ENCODE measurements at regions not wholly inside any gene's neighbourhood (a gene's known extent, or its start where the extent isn't known, plus 50 kb on each side); places are given as distances from the start of the nearest gene placed in this dataset.

DNA sequence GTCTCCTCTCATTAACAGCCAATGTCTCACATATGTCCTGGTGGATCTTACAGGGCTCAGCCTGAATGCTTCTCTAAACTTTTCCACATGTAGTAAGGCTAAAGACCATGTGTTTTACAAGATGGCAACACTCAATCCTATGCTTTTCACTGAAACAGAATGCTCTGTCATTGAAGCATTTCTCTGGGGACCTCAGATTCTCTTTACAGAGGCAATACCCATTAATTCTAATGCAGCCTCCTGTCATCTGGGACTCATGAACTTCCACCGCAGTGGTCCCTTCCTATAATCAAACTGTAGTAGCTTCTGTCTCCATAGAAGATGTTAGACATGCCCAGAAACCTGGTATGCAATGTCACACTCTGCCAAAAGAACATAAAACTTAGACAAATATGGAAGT lies 926.6 kb upstream of the RBFOX1 start:
- no peak for DNase-seq (ENCODE audit: low read depth in 2 of 2)

DNA sequence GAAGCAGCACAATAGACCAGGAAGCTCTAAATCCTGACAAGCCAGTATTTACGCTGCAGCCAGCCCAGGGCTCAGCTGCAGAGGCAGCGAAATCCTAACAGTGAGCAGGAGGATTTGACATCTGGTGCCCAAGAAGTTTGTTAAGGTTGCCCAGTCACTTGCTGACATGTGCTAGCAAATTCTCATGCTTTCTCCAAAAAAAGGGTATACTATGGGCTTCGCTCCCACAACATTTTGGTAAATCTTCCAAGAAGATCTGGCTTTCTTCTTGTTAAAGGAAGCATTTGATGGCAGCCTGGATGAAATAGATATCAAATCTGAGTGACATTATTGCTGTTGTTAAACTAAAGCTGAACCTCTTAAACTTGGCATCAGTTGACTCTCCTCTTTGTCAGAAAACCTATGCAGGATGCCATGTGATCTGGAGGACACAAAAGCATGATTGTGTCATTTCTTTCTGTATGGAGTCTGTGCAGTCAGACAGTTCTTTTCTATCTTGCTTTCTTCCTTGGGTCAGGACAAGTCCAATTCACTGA lies 949.7 kb upstream of the RBFOX1 start:
- no peak for DNase-seq (ENCODE audit: low read depth in 2 of 2)

DNA sequence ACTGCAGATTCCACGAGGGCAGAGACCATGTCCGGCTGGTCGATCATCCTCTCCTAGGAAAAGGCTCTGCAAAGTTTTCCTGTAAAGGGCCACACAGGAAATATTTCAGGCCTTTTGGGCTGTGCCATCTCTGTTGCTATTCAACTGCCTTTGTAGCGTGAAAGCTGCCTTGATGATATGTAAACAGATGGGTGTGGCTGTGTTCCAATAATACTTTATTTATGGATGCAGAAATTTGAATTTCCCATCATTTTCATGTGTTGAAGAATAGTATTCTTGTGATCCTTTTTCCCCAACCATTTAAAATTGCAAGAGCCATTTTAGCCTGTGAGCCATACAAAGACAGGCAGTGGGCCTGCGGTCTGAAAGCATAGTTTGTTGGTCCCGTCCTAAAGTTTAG lies 950.7 kb upstream of the RBFOX1 start:
- no peak for DNase-seq (ENCODE audit: low read depth in 2 of 2)

DNA sequence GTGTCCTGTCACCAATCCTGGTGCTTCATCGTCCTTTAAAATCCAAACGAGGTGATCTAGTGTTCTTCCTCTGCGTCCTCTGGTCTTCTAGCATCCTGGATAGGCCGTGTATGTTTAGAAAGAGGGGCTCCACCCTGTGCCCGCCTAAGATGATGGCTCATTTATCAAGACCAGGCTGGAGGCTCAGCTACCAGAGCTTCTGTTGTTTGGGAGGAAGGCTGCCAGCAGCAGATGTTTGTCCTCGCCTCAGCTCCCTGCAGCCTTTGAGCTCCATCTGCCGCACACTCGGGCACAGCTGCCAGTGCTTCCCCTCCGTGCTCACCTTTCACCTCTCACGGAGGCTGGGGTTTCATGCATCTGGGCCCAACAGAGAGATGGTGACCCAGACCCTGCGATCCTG lies 954.7 kb upstream of the RBFOX1 start:
- DNase-seq (ENCODE audit: low read depth in 2 of 2) = no peak

DNA sequence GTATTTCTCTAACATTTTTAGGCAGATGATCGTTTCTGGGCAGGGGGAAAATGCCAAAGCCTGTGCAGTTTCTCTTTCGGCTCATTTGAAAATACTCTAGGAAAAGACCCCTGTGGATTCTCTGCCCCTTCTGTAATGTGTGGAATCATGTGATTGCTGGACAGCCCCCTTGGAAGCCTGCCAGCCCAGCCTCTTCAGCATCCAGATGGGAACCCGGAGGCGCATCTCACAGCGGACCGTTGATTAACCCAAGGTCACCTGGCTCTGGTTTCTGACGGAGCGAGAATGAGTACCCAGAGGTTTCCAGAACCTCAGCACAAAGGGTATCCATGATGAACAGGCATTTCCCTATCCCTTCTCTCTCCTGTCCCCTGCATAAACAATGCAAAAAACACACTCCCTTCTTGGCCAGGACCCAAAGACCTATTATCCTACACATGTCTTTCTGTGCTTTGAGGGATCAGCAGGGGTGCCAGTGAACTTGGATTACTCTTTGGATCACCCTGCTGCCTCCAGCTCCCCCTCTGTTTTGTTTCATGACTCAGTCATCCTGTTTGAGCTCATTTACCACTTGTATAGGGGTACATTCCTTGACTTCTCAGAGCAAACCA lies 957.1 kb upstream of the RBFOX1 start:
- no peak for DNase-seq (ENCODE audit: low read depth in 2 of 2)

DNA sequence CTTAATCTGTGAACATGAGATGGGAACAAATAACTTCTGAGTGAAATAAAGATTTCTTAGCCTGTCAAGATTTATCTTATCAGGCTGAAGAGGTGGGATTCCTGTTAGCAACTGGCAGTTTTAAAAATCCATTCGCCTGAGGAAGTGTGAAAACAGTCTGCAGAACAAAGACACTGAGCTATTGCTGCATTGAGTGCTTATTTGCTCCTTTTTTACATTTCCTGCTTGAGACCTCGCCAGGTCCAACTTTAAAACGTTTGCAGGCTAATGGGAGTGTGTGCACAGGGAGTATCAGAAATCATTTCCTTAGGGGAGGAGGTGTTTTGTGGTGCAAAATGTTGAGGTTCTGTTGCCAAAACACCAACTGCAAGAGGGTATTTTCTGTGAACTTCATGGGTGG lies 957.8 kb upstream of the RBFOX1 start:
- DNase-seq (ENCODE audit: low read depth in 2 of 2) = no peak

DNA sequence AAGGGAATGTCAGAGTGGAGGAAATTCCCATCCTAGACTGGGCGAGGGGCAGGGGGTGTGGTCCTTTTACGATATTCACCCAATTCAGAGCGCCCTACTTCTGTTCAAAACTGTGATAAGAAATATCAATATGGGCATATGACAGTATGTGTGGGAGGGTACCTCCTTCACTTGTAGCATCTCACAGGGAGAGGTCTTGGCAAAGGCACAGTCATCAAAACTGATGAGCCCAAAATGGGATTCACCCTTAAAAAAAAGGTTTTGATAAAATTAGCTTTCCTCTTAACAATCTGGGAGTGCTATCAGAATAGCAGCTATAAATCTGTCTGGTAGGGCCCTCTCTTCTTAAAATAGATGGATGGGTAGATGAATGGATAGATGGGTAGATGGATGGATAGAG lies 967.8 kb upstream of the RBFOX1 start:
- DNase-seq (ENCODE audit: low read depth in 2 of 2) = no peak

DNA sequence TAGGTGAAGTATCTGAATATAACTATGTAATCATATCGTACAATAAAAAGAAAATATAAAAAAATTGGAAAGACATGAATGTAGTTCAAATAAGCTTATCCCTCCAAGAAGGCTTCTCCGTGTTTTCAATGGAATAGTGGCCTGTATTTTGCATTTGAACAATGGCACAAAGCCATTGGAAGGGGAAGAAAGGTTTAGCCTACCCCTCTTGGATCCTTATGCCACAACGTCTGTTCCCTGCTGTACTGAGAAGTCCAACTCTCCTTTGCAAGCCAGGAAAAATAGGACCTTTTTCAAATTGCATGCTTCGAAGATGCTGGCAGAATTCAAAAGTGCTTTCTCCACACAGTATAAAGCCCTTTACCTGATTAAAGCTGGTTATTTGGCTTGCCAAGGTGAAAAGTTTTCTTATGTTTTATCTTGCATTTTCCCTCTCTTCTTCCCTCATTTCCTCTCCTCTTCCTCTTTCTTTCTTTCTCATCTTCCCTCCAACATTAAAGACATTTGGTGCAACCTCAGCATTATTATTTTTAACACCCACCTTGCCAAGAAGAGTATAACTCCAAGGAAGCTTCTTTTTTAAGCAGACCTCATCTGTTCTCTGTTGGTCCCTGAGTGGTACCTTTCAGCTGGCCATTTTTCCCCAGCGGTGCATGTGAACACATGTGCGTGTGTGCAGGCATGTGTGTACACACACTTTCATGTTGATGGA lies 968.6 kb upstream of the RBFOX1 start:
- DNase-seq (ENCODE audit: low read depth in 2 of 2) = no peak

DNA sequence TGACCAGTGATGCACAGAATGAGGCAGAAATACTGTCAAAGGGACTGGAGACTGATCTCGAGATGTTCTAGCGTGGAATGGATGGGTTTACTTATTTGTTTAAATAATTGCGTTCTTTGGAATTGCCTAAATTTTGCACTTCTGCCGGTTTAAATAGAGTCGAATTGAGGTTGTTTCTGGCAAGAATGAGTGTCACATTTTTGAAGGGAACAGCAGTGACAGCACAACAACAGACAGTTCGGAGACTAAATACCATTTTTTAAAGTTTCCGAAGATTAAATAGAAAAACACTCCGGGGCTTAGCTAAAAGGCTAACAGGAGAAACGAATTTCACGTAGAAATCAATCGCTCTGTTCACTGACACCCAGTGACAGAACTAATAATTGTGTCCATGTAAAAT lies 969.2 kb upstream of the RBFOX1 start:
- DNase-seq (ENCODE audit: low read depth in 2 of 2) = no peak

DNA sequence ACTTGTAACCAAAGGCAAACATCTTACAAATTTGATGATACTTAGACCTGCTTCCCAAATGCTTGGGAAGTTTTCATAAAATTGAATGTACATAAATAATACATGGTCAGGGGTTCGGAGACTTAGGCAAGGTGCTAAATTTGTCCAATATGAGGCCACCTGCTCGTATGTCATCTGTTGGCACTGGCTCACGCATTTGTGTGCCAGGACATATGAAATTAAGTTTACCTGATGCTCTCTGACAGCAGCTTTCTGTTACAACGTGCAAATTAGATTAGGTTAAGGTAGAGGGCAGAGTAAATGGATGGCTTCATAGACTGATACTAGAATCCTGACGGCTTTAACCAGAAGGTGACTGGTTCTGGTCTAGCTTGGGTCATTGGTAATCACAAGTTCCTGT lies 970.3 kb upstream of the RBFOX1 start:
- no peak for DNase-seq (ENCODE audit: low read depth in 2 of 2)

DNA sequence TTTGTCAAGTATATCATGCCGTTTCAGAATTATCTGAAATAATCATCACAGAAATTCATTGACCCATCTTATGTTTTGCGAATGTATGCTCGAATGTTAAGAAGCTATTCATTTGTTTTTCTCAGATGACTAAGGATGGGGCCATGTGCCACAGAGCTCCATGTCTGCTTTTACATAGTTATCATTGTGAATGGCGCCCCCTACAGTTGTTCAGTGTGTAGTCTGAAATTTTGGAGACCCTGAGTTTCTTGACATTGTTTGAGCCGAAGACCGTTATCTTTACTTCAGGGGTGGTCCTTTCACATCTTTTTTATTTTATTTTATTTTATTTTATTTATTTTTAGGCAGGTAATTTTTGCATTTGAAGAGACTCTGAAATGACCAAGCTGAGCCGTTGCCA lies 972.0 kb upstream of the RBFOX1 start:
- no peak for DNase-seq (ENCODE audit: low read depth in 2 of 2)

DNA sequence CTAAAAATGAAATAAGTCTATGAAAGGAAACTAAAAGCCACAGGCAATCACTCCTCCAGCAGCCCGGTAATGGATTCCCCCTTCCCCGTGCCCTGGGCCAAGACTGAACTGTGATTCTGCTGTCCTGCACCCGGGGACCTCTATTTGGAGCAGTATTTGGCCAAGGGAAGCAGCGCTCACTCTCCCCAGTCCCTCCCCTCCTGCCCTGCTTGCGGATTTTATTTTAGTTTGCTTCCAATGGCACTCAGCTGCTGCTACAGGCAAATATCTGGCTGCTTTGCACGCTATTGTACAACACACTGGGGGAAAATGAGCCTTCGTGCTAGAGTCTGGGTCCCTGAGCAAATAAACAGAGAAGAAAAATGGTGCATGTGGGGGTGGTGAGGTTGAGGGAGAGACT lies 975.7 kb upstream of the RBFOX1 start:
- DNase-seq (ENCODE audit: low read depth in 2 of 2) = no peak

DNA sequence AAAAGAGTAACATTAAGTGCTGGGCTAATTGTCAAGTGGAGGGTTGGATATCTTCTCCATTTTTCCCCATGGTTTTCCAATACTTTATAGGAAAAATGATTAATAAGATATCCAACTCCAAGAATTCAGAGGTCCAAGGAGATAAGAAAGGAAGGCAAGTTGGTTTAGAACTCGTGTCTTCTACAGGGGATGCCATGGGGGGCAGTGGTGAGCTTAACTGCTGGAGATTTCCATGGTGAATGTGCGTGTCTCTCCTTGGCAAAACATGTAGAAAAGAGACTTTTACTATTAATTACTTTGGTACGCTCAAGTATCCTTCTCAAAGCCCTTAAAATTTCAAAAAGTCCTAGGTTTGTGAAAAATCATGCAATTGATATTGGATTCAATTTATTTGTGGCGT lies 982.9 kb upstream of the RBFOX1 start:
- no peak for DNase-seq (ENCODE audit: low read depth in 2 of 2)

DNA sequence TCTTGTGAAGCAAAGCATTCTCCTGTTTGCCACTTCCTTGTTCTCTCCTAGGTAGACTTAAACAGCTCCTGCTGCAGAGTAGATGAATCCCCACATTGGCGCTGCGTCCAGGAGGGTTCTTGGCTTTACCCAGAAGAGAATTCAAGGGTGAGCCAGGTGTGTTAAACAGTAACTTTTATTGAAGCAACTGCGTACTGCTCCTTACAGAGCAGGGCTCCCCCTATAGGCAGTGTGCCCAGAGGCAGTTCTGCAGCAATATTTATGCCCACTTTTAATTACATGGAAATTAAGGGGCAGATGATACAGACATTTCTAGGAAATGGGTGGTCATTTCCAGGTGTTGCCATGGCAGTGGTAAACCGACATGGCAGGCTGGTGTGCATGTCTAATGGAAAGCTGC lies 987.6 kb upstream of the RBFOX1 start:
- no peak for DNase-seq (ENCODE audit: low read depth in 2 of 2)

DNA sequence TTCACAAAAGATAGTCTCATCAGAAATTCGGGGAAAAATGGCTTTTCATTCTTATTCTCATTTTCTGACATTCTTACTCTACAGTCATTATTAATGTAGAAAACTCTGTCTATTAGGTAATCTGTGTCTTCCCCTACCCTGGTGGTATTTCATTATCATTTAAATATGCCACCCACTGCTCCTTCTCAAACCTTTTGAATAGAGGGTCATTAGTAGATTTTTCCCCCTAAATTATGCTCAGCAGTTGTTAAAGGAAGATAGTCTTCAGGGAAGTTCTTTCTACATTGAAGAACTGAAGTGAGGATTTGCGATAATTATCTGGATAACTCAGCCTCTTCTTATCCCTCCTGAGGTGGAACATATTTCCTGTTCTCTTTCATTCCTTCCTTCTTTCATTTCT lies 989.5 kb upstream of the RBFOX1 start:
- DNase-seq (ENCODE audit: low read depth in 2 of 2) = no peak

DNA sequence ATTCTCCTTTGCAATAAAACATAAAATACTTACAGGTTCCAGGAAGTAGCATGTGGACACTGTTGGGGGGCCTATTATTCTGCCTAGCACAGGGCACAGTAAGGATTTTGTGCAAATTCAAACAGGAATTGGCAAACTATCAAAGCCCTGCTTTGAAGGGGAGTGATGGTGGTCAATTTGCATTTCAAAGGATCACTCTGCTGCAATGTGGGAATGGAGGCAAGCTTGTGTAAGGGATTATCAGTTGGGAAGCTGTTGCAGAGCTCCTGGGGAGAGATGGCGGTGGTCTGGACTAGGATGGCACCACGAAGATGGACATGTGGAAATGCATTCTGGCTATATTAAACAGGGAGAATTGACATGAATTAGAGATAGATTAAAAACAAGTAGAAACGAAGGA lies 990.7 kb upstream of the RBFOX1 start:
- DNase-seq (ENCODE audit: low read depth in 2 of 2) = no peak

DNA sequence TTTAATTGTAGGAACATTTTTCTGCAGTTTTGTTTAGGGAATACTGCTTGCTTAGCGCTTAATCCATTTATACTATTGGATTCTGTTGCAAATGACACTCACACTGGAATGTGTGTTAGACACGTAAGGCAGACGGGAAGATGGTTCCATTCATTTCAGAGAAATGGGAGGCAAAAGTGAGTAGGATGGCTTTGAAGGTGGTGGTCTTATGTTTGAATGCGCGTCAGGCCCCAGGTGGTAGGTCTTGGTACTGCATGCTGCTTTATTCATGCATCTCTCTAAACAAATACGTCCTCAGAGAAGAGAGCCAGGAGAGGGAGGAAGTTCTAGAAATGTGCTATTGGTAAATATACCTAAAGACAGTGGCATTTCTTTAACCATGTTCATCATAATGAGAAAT lies 997.6 kb upstream of the RBFOX1 start:
- no peak for DNase-seq (ENCODE audit: low read depth in 2 of 2)

DNA sequence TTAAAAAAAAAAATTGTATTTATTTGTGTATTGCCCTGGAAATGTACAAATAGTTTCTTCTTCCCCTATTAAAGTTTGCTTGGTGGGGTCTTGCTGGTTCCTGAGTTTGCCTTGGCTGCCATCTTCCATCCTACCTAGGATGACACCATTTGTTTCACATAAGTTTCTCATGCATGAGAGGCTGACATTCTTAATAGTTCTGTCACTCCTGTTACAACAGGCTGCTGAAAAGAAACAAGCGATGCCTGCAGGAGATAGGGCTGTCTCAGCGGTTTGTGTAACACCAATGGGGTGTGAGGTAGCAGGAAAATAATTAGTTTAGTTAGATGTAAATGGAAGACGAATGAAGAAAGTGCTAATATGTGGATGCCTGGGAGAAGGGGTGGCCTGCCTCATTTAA lies 1000.9 kb upstream of the RBFOX1 start:
- no peak for DNase-seq (ENCODE audit: low read depth in 2 of 2)

DNA sequence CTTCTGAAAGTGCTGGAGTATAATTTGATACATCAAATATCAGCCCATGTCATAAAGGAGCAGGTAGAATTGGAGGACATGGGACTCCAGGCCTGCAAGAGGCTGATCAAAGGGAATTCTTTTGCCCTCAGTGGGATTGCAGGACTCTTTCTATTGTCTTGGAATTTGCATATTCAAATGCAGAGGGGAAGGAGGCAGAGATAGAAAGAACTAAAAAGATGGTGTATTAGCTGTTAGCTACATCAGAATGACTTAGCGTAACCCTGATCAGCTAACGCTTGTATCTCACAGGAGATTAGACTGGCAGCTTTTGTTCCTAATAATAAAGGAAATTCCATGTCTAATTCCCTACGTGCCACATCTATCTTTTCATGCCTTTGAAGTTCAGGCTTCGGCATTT lies 1014.7 kb upstream of the RBFOX1 start:
- no peak for DNase-seq (ENCODE audit: low read depth in 2 of 2)

DNA sequence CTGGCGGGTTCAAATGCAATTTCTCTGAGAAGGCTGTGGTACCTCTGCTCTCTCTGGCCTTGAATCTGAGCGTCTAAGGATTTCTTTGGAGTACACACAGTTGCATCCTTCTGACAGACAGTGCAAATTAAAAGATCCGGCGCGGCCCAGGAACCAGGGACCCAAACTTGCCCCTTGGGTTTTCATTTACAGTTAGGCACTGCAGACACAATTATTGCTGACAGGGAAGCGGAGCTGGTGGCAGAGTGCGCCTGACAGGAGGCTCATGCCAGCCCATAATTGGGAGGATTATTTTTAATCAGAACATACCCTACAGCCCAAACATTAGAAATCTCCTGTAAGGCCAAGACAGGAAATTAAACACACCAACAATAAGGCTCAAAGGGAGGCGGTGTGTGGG lies 1023.4 kb upstream of the RBFOX1 start:
- no peak for DNase-seq (ENCODE audit: low read depth in 2 of 2)

DNA sequence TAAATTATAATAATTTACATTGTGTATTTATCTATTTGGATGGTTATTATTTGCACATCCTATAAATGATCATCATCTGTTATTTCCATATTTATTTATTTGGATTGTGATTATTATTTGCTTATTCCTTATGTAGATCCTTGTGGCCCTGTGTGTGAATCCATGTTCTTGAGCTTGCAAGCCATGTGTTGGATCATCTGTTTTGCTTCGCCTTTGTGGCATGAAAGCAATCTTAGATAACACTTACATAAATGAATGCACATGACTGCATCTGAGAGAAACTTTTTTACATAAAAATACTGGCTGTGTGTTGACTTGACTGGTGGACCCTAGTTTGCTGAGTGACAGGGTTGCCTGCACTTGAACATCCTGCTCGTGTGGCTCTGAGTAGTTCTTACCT lies 1024.5 kb upstream of the RBFOX1 start:
- DNase-seq (ENCODE audit: low read depth in 2 of 2) = no peak

DNA sequence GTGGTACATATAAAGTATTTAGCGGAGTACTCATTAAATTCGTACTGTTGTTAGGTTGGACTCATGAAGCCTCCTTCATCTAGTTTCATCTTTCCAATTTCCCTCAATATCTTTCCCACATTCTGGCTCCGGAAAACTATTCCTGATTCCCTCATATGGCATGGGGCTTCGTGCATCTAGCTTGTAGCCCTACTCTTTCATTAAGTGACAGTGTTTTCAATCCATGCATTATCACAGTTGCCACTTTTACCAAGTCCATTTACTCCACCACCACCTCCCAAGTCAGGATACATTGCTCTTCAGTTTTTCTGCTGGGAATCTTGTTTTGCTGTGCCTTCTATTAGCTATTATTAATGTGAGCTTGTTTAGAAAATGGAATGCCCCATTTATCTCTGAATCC lies 1032.1 kb upstream of the RBFOX1 start:
- DNase-seq (ENCODE audit: low read depth in 2 of 2) = no peak

DNA sequence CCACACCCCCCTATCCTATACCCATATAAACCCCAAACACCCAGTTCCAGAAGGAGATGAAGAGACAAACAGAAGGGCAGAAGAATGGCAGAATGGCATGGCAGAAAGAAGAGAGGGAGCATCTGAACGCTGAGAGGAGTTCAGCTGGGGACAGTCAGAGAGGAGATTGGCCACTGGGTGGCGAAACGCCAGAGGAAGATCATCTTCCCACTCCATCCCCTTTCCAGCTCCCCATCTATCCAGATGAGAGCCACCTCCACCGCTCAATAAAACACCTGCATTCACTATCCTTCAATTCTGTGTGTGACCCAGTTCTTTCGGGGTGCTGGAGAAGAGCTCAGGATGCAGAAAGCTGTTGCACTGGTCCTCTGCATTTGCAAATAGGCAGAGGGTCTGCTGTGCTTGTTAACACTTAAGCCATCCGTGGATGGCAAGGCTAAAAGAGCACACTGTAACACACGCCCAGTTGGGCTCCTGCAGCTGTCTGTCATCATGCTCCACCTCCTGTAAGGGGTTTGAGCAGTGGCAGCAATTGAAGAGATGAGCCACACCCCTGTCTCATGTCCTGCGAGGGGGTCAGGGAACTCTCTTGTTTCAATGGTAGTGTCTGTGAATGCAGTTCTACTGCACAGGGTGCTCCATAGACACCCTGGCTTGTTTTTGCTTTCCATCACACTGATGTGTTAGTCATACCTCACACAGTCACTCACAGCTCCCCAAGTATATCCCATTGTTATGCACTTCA lies 1034.8 kb upstream of the RBFOX1 start:
- DNase-seq (ENCODE audit: low read depth in 2 of 2) = no peak
